ENCODE measurements at regions not wholly inside any gene's neighbourhood (a gene's known extent, or its start where the extent isn't known, plus 50 kb on each side); places are given as distances from the start of the nearest gene placed in this dataset.

DNA sequence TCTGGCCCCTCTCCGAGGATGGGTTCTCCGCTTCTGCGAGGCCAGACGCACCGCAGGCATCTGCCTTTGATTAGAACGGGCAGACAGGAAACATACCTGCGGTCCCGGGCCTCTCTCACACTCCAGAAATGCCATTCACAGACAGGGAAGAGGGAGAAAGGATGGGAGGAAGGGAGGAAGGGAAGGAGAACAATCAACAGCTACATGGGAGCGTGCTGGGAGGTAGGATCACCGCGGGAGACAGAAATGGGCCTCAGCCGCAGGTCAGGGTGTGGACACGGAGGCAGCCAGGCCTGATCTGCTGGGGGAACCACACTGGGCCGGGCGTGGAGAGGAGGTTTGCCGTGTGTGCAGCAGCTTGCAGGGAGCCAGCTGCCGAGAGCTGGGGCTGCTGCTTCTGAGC, 90.7 kb upstream of the RGMA start:
- POLR2A ChIA-PET (ENCODE audit: partially characterized antibody) = interaction anchor here (0.9 to 1.5 kb wide), 2 partner anchors 8 to 108 kb away, joined by 4 to 5 read pairs; no protein-coding TSS in a partner anchor
- H3K79me1 ChIP-seq (ENCODE audit: low read depth, low read length) = no peaks in the 10 kb centered on the region
- H2BK20ac ChIP-seq (ENCODE audit: low read length) = peak overlapping the region; percentile 49; the same call in 1 of the 2 replicates
- H2AK5ac ChIP-seq (ENCODE audit: low read depth, low read length) = no peak overlapping the region
- H3K9ac ChIP-seq (replicated peaks in 1 of 4; ENCODE audit: extremely low read depth in 1 of 4, low read depth in 3 of 4, low read length in 3 of 4) = no peak overlapping the region
- H3K27me3 ChIP-seq (replicated peaks in 1 of 4; ENCODE audit: control insufficient read depth in 3 of 4, extremely low read depth in 1 of 4, insufficient read depth in 3 of 4, low read length in 3 of 4) = peaks cover 0 to 6% (median 1%) of the 10 kb centered on the region in 4 experiments; a peak in 2 of 7 replicates
- DNase-seq (ENCODE audit: low read depth in 1 of 2, low spot score in 2 of 2) = peak in 1 of 2 experiments; percentile 59
- H3K23me2 ChIP-seq (ENCODE audit: low read depth, low read length) = no peaks in the 10 kb centered on the region
- CTCF ChIA-PET (ENCODE audit: partially characterized antibody) = interaction anchor here (0.7 to 1.8 kb wide), 10 partner anchors 9 to 172 kb away, joined by 3 to 9 read pairs (median 3); no protein-coding TSS in a partner anchor
- H2BK15ac ChIP-seq (ENCODE audit: low read length) = no peak overlapping the region; the same call in 1 of the 2 replicates
- no peak for FAIRE-seq
- H4K5ac ChIP-seq (ENCODE audit: insufficient read length, low read depth, low read length) = no peak overlapping the region
- no peak overlapping the region for H3K14ac ChIP-seq (ENCODE audit: insufficient read length)
- no peak overlapping the region for H2AFZ ChIP-seq (ENCODE audit: low read length)
- no peaks in the 10 kb centered on the region for H3K9me3 ChIP-seq (ENCODE audit: insufficient read depth in 2 of 2, low read depth in 1 of 2, low read length in 1 of 2)
- peak overlapping the region; percentile 85; the same call in 1 of the 2 replicates for H2BK12ac ChIP-seq (ENCODE audit: low read depth, low read length)
- H3K4me2 ChIP-seq (ENCODE audit: insufficient read depth in 1 of 2, low read depth in 2 of 2, low read length in 2 of 2) = peak overlapping the region; percentile 26 to 58
- H3K23ac ChIP-seq (ENCODE audit: insufficient read length) = no peak overlapping the region
- no peak overlapping the region for H3K4ac ChIP-seq (replicated peaks; ENCODE audit: insufficient read length, low read depth, low read length)
- no peak overlapping the region for H3K27ac ChIP-seq (ENCODE audit: low read depth, low read length)
- H4K20me1 ChIP-seq (replicated peaks in 1 of 2; ENCODE audit: control insufficient read depth in 1 of 2, insufficient read depth in 2 of 2, low read length in 2 of 2) = no peaks in the 10 kb centered on the region
- peak overlapping the region; percentile 86 for H2BK5ac ChIP-seq (ENCODE audit: low read depth, low read length)
- H3K4me1 ChIP-seq (replicated peaks in 1 of 4; ENCODE audit: control insufficient read depth in 3 of 4, insufficient read depth in 4 of 4, low read length in 3 of 4) = peaks cover 10 to 31% (median 24%) of the 10 kb centered on the region in 4 experiments
- peak overlapping the region in 1 of 4 experiments; percentile 6; a peak in 1 of 8 replicates for H3K4me3 ChIP-seq (ENCODE audit: extremely low read depth in 1 of 4, insufficient read depth in 2 of 4, low read depth in 3 of 4, low read length in 4 of 4)
- H3K36me3 ChIP-seq (ENCODE audit: control insufficient read depth in 2 of 4, insufficient read depth in 4 of 4, low read length in 3 of 4) = no peaks in the 10 kb centered on the region
- peak overlapping the region; percentile 77 for H4K91ac ChIP-seq (replicated peaks; ENCODE audit: insufficient read length, low read length)
- H4K8ac ChIP-seq (ENCODE audit: extremely low read depth, insufficient read depth, low read length) = no peak overlapping the region
- H3K56ac ChIP-seq (replicated peaks; ENCODE audit: insufficient read length, low read depth, low read length) = no peak overlapping the region
- H2BK120ac ChIP-seq (replicated peaks; ENCODE audit: low read depth, low read length) = no peak overlapping the region
- 27% methylated on average over 17 of the region's 17 CpGs; no CpG with 5 or more reads in 1 of the 2 experiments for WGBS, 2 experiments (ENCODE audit: extremely low coverage in 1 of 2, insufficient coverage in 1 of 2, insufficient read length in 1 of 2, insufficient replicate concordance in 2 of 2, low coverage in 1 of 2, low lambda C conversion rate in 2 of 2, missing lambda C conversion rate in 1 of 2)
- TF ChIP-seq KDM5A (IDR thresholded peaks at IDR 0.05; ENCODE audit: low read length) = no peak
- TF ChIP-seq SIX5 (IDR thresholded peaks at IDR 0.05; ENCODE audit: low read depth, low read length) = no peak
- TF ChIP-seq SP2 (IDR thresholded peaks at IDR 0.05; ENCODE audit: low read length) = no peak
- TF ChIP-seq MAFK (IDR thresholded peaks at IDR 0.05; ENCODE audit: low read depth, low read length) = no peak
- TF ChIP-seq SP1 (IDR thresholded peaks at IDR 0.05; ENCODE audit: low read depth, low read length) = no peak
- TF ChIP-seq BRCA1 (IDR thresholded peaks at IDR 0.05; ENCODE audit: low read depth, low read length) = no peak
- no peak for TF ChIP-seq RFX5 (IDR thresholded peaks at IDR 0.05; ENCODE audit: borderline replicate concordance, low read depth, low read length)
- TF ChIP-seq TAF1 (IDR thresholded peaks at IDR 0.05; ENCODE audit: low read depth, low read length) = no peak
- no peak for TF ChIP-seq PHF8 (conservative IDR thresholded peaks at IDR 0.05; ENCODE audit: low read depth, low read length)
- no peaks in the 10 kb centered on the region for H3K79me2 ChIP-seq (ENCODE audit: control insufficient read depth in 1 of 2, insufficient read depth in 2 of 2, low read length in 2 of 2)
- H3K18ac ChIP-seq (ENCODE audit: extremely low read depth, low read length) = peak overlapping the region; percentile 55; the same call in 1 of the 2 replicates

All from H1 (cell line).